Pancreas (tissue), 10 donors: ENCODE measurements at regions not wholly inside any gene's neighbourhood (a gene's known extent, or its start where the extent isn't known, plus 50 kb on each side); places are given as distances from the start of the nearest gene placed in this dataset.
A peak's percentile ranks its signal among the peaks of the same experiment; 100 is the strongest.

Experiments used
- ATAC-seq, 4 donors: fragments of 200-7000 bp; cut with Tn5 transposase; one replicate each; pipeline versions ENCODE4 v1.8.0 to v1.9.1; 2020; ENCODE audit warnings: mild to moderate bottlenecking in 4 of 4, moderate library complexity in 4 of 4
- DNase-seq, 6 donors: peaks; one replicate each; pipeline ENCODE4 v3.0.0-alpha.2; 2020
- FAIRE-seq: peaks from 2 replicates; lab custom pipeline; 2012; peaks lifted over from hg19 to GRCh38; lab: Jason Lieb, UNC
- H3K27ac ChIP-seq, 4 donors: fragments of 200-600 bp; sonication (generic); 1 replicate in 3 of 4; 2 replicates in 1 of 4; pipeline versions ENCODE4 v1.5.0 to v1.8.0; 2020
- H3K27me3 ChIP-seq, 4 donors: fragments of 200-600 bp; one replicate each; pipeline ENCODE4 v1.8.0; 2021
- H3K36me3 ChIP-seq, 3 donors: fragments of 200-600 bp; sonication (generic) in 1 of 3; one replicate each; pipeline versions ENCODE4 v1.5.0 to v1.8.0; 2020 to 2021
- H3K4me1 ChIP-seq, 3 donors: fragments of 200-600 bp; one replicate each; pipeline ENCODE4 v1.8.0; 2021
- H3K4me3 ChIP-seq, 4 donors: fragments of 200-600 bp; sonication (generic) in 2 of 4; one replicate each; pipeline versions ENCODE4 v1.5.0 to v1.8.0; 2020 to 2021
- H3K9me3 ChIP-seq, 4 donors: fragments of 200-600 bp; one replicate each; pipeline ENCODE4 v1.8.0; 2021
- WGBS, 2 donors: extraction: QIAGEN DNeasy Blood & Tissue Kit; methylation state at CpG; one replicate each; pipeline ENCODE4 v1.1.7; 2013; 5-methylcytosine and 5-hydroxymethylcytosine counted together
- intact Hi-C, 3 donors: fragments of 100-400 bp; cut with DNase I; formaldehyde crosslinking; loops; one replicate each; pipeline versions ENCODE4 v1.11.1 to v1.14.2; 2022
- TF ChIP-seq, protein P1 (sequence below), 4 donors: fragments of 200-600 bp; sonication (generic) in 3 of 4; IDR thresholded peaks; one replicate each; pipeline versions ENCODE4 v1.5.0 to v1.8.0; 2021; ENCODE audit warnings: antibody characterized with exemption in 4 of 4
- donor health status: healthy with polysubstance abuse.
- donor health status: DM: no; HTN: no; CAD: no; lungs with moderate emphysema.
- donor health status: DM: no; HTN: no; CAD: no.
- donor health status: control.
- donor health status: control.
- donor health status: Bipolar disorder and iron deficiency.
- donor health status: DM: yes; HTN: yes; CAD: no.
- donor health status: DM: no; HTN: no; CAD: no.
- donor health status: DM: no; HTN: no; CAD: no.
- donor health status: DM: yes; HTN: yes; CAD: no.

DNA sequence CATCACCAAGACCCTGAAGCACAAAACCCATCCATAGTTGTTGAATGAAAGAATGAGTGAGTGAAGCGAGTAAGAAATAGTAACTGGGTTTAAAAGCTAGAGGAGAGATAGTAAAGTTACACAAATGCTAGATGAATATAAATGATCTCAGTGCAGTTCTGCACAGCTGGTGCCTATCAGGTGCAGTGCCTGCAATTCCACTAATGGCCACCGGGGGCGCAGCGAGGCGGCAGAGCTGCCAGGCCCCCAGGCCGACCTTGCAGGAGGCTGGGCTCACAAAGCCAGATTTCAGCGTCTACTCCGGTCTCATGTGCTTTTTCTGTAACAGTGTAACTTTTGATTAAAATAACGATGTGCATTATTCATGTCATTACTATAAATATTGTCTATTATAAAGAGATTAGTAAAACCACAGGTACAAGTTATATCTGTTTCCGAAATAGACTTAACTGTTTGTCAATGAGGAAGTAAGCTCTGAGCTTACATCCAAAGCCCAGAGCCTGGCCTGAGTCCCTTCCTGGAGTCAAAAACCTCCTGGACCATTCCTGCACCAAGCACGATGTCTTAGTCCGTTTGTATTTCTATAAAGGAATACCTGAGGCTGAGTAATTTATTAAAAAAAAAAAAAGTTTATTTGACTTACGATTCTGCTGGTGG lies 477.6 kb downstream of the NPHP4 start:
- no peaks in the 10 kb centered on the region for H3K36me3 ChIP-seq
- 18 to 19% methylated on average over 13 of the region's 13 CpGs for WGBS, 2 donors
- no peaks in the 10 kb centered on the region for H3K27me3 ChIP-seq
- TF ChIP-seq, protein P1, sequence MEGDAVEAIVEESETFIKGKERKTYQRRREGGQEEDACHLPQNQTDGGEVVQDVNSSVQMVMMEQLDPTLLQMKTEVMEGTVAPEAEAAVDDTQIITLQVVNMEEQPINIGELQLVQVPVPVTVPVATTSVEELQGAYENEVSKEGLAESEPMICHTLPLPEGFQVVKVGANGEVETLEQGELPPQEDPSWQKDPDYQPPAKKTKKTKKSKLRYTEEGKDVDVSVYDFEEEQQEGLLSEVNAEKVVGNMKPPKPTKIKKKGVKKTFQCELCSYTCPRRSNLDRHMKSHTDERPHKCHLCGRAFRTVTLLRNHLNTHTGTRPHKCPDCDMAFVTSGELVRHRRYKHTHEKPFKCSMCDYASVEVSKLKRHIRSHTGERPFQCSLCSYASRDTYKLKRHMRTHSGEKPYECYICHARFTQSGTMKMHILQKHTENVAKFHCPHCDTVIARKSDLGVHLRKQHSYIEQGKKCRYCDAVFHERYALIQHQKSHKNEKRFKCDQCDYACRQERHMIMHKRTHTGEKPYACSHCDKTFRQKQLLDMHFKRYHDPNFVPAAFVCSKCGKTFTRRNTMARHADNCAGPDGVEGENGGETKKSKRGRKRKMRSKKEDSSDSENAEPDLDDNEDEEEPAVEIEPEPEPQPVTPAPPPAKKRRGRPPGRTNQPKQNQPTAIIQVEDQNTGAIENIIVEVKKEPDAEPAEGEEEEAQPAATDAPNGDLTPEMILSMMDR (IDR thresholded peaks at IDR 0.05): peak; percentile 100
- intact Hi-C loops: loop anchor here (10.0 kb wide), 2 partner anchors 230 to 460 kb away; no protein-coding TSS in a partner anchor
- FAIRE-seq (no peak), DNase-seq (peak; percentile 51 to 98 (median 82)), ATAC-seq (peak; percentile 77 to 91 (median 90))
- peaks cover 0 to 10% (median 4%) of the 10 kb centered on the region in 3 donors for H3K4me1 ChIP-seq
- H3K9me3 ChIP-seq: no peaks in the 10 kb centered on the region
- H3K4me3 ChIP-seq: no peak overlapping the region
- H3K27ac ChIP-seq: no peak overlapping the region

DNA sequence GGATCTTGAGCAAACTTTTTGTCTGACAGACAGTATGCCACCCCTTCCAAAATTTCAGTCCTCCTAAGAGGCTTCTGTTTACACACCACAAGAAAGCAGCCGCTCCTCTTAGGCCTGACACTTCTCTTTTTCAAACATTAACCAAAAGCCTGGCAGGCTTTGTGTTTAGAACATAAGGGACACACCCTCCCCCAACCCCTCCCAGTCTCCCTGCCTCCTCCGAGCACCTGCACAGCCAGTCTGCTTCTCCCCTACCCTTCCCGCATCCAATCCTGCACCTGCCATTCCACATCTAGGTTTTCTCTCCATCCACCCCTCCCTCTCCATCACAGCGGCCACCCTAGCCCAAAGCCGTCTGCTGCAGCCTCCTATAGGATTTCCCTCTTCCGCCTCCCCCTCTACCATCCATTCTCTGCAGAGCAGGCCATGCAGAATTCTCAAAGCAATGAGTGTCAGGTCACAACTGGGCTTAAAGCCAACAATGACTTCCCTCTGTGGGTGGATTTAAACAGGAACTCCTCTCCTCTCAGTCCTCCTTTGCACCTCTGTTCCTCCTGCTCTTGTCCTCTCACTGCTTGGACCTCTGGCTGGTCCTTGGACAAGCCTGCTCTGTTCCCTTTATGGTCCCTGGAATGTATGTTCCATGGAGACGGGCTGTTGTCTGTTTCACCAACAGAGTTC lies 478.2 kb downstream of the NPHP4 start:
- no peak for FAIRE-seq
- Histone ChIP-seq H3K4me3 (no peak overlapping the region), H3K4me1 (peaks cover 0 to 10% (median 4%) of the 10 kb centered on the region in 3 donors), H3K27me3 (no peaks in the 10 kb centered on the region), H3K27ac (no peak overlapping the region), H3K9me3 (no peaks in the 10 kb centered on the region), H3K36me3 (no peaks in the 10 kb centered on the region)
- 28 to 30% methylated on average over 7 of the region's 7 CpGs for WGBS, 2 donors
- ATAC-seq: peak; percentile 69 to 78 (median 74)
- intact Hi-C loops: loop anchor here (10.0 kb wide), 2 partner anchors 231 to 461 kb away; no protein-coding TSS in a partner anchor
- TF ChIP-seq, protein P1 (IDR thresholded peaks at IDR 0.05): no peak
- DNase-seq: peak in 3 of 6 donors; percentile 22 to 36 (median 26)

DNA sequence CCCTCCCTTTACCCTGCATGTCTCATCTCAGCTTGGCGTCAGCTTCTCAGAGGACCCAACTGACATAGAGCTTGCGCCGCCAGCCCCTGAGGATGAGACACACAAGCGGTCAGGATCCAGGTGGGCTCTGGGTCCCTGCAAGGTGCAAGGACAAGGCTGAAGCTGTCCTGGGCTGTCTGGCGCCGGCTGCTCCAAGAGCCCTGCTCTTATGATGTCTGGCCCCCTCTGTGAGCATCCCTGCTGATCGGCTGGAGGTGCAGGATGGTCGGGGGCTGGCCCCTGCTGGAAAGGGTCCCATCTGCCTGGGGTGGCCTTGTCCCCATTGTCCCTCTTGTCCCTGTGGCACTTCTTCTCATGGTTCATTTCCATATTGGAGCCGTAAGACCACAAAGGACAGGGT lies 479.0 kb downstream of the NPHP4 start:
- ATAC-seq: no peak
- Histone ChIP-seq H3K9me3 (no peaks in the 10 kb centered on the region), H3K4me1 (peaks cover 0 to 10% (median 4%) of the 10 kb centered on the region in 3 donors), H3K4me3 (no peak overlapping the region), H3K27me3 (no peaks in the 10 kb centered on the region), H3K27ac (no peak overlapping the region), H3K36me3 (no peaks in the 10 kb centered on the region)
- no peak for FAIRE-seq
- intact Hi-C loops: loop anchor here (10.0 kb wide), 2 partner anchors 232 to 462 kb away; no protein-coding TSS in a partner anchor
- no peak for DNase-seq
- 91 to 97% methylated on average over 8 to 9 of the region's 9 CpGs for WGBS, 2 donors
- TF ChIP-seq, protein P1 (IDR thresholded peaks at IDR 0.05): no peak

DNA sequence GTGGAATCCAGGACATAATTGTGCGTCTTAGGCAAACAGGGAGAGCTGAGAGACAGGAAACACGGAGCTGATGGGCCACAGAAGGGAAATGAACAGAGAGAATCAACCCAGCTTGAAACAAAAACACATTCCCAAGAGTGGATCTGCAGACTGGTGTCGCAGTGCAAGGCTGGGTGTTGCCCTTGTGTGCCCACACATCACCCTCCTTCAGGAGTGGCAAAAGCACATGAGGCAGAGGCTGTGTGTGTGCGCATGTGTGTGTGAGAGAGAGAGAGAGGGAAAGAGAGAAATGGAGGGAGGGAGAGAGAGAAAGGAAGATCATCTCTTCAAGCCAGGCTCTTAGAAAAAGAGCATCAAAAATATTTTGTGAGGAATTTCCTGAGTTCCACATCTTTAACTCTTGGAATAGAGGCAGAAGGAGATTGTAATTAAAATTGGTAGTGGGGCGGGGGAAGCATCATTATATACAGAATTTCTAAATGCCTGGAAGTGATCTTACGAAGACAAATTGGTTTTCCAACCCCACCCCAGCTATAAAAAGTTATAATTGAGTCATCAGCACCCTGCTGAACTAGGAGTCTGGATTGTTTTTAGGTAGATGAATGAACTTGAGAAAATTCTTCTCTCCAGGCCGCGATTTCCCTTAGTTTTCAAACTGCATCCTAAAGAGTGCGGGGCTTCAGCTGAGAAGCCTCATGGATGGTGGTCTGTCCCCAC lies 480.7 kb downstream of the NPHP4 start:
- H3K4me1 ChIP-seq: peaks cover 0 to 10% (median 4%) of the 10 kb centered on the region in 3 donors
- no peak for FAIRE-seq
- no peaks in the 10 kb centered on the region for H3K9me3 ChIP-seq
- no peak for ATAC-seq
- no peak overlapping the region for H3K27ac ChIP-seq
- no peak for DNase-seq
- H3K36me3 ChIP-seq: no peaks in the 10 kb centered on the region
- no peaks in the 10 kb centered on the region for H3K27me3 ChIP-seq
- TF ChIP-seq, protein P1 (IDR thresholded peaks at IDR 0.05): no peak
- intact Hi-C loops: loop anchor here (10.0 kb wide), 2 partner anchors 233 to 463 kb away; no protein-coding TSS in a partner anchor
- WGBS, 2 donors: 75 to 79% methylated on average over 9 of the region's 9 CpGs
- no peak overlapping the region for H3K4me3 ChIP-seq
